MCF 10A (cell line): ENCODE measurements at regions not wholly inside any gene's neighbourhood (a gene's known extent, or its start where the extent isn't known, plus 50 kb on each side); places are given as distances from the start of the nearest gene placed in this dataset.

Source experiments
- BruUV-seq: library from RNA; stranded (reverse); fragments of 400-500 nt; replicated peaks from 2 replicates; lab custom pipeline; 2021; lab: Mats Ljungman, UMichigan
- CTCF ChIA-PET: fragments of 300-600 bp; sonication (Branson Sonifier 250); formaldehyde crosslinking; extraction: SDS; loops from one replicate; lab custom pipeline; 2021; ENCODE audit warnings: antibody characterized with exemption, inconsistent platforms; lab: Yijun Ruan, JAX
- POLR2A ChIA-PET: fragments of 300-600, 350-650 bp; sonication (Branson Sonifier 250); formaldehyde crosslinking; extraction: SDS; loops from one replicate; lab custom pipeline; 2020; ENCODE audit warnings: antibody characterized with exemption, inconsistent platforms; lab: Yijun Ruan, JAX
- DNase-seq: peaks from one replicate; pipeline ENCODE4 v3.0.0-alpha.2; 2018; ENCODE audit not compliant: unreplicated experiment
- H3K27ac Mint-ChIP-seq: one replicate; pipeline ENCODE4 v1.8.0; 2022; ENCODE audit warnings: mild to moderate bottlenecking, low read depth, mixed read lengths; ENCODE audit not compliant: unreplicated experiment
- H3K27me3 Mint-ChIP-seq: one replicate; pipeline ENCODE4 v1.8.0; 2022; ENCODE audit warnings: mixed read lengths; ENCODE audit not compliant: insufficient read depth, unreplicated experiment
- H3K36me3 Mint-ChIP-seq: one replicate; pipeline ENCODE4 v1.8.0; 2022; ENCODE audit warnings: mild to moderate bottlenecking, moderate library complexity, mixed read lengths; ENCODE audit not compliant: insufficient read depth, unreplicated experiment
- H3K4me1 Mint-ChIP-seq: one replicate; pipeline ENCODE4 v1.8.0; 2022; ENCODE audit warnings: mixed read lengths; ENCODE audit not compliant: insufficient read depth, unreplicated experiment
- H3K4me3 Mint-ChIP-seq: one replicate; pipeline ENCODE4 v1.8.0; 2022; ENCODE audit warnings: mild to moderate bottlenecking, moderate library complexity, mixed read lengths; ENCODE audit not compliant: unreplicated experiment
- H3K9me3 Mint-ChIP-seq: one replicate; pipeline ENCODE4 v1.8.0; 2022; ENCODE audit warnings: mixed read lengths; ENCODE audit not compliant: unreplicated experiment
- CTCF ChIP-seq: fragments of 200-600 bp; IDR thresholded peaks from one replicate; pipeline ENCODE4 v1.8.0; 2022; ENCODE audit warnings: antibody characterized with exemption, mild to moderate bottlenecking; ENCODE audit not compliant: unreplicated experiment
- intact Hi-C: fragments of 100-400 bp; cut with micrococcal nuclease; formaldehyde crosslinking; loops from 2 replicates; pipeline ENCODE4 v1.14.1; 2022

- H3K36me3 Mint-ChIP-seq: no peaks in the 10 kb centered on the region
- intact Hi-C loops: no loop called here
- peaks cover 6% of the 10 kb centered on the region for H3K4me1 Mint-ChIP-seq
- no peaks in the 10 kb centered on the region for H3K27me3 Mint-ChIP-seq
- TF ChIP-seq CTCF: no peak
- peaks cover 6% of the 10 kb centered on the region for H3K9me3 Mint-ChIP-seq
- no peak overlapping the region for H3K27ac Mint-ChIP-seq
- ChIA-PET CTCF (interaction anchor here (0.6 kb wide), 1 partner anchor 13 kb away, joined by 3 read pairs; no protein-coding TSS in a partner anchor), POLR2A (interaction anchor here (0.6 kb wide), 1 partner anchor 274 kb away, joined by 3 read pairs; no protein-coding TSS in a partner anchor)
- no peak for DNase-seq
- H3K4me3 Mint-ChIP-seq: no peak overlapping the region
- BruUV-seq: no TSS peak
These were observed 876.9 kb upstream of the FBXO33 start for GRCh38 chr14:40309124-40309523.

DNA sequence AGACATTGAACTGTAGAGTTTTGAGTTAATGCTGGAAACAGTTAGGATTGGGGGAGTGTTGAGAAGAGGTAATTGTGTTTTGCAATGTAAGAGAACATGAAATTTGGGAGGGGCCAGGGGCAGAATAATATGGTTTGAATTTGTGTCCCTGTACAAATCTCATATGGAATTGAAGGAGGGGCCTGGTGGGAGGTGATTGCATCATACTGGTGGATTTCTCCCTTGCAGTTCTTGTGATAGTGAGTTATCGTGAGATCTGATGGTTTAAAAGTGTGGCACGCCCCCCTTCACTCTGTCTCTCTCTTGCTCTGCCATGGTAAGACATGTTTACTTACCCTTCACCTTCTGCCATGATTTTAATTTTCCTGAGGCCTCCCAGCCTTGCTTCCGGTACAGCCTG, 876.0 kb upstream of the FBXO33 start:
- ChIA-PET POLR2A (no interaction called here), CTCF (no interaction called here)
- Mint-ChIP-seq H3K4me3 (no peak overlapping the region), H3K4me1 (peaks cover 6% of the 10 kb centered on the region), H3K27me3 (no peaks in the 10 kb centered on the region), H3K27ac (no peak overlapping the region), H3K36me3 (no peaks in the 10 kb centered on the region), H3K9me3 (peaks cover 6% of the 10 kb centered on the region)
- intact Hi-C loops: no loop called here
- no TSS peak for BruUV-seq
- no peak for TF ChIP-seq CTCF
- DNase-seq: no peak

- H3K36me3 Mint-ChIP-seq: no peaks in the 10 kb centered on the region
- no TSS peak for BruUV-seq
- ChIA-PET CTCF (no interaction called here), POLR2A (no interaction called here)
- peaks cover 12% of the 10 kb centered on the region for H3K9me3 Mint-ChIP-seq
- no peak for DNase-seq
- H3K4me1 Mint-ChIP-seq: no peaks in the 10 kb centered on the region
- H3K4me3 Mint-ChIP-seq: no peak overlapping the region
- H3K27ac Mint-ChIP-seq: no peak overlapping the region
- H3K27me3 Mint-ChIP-seq: no peaks in the 10 kb centered on the region
- TF ChIP-seq CTCF: no peak
- intact Hi-C loops: no loop called here
These were observed 864.6 kb upstream of the FBXO33 start for GRCh38 chr14:40296821-40297220.

DNA sequence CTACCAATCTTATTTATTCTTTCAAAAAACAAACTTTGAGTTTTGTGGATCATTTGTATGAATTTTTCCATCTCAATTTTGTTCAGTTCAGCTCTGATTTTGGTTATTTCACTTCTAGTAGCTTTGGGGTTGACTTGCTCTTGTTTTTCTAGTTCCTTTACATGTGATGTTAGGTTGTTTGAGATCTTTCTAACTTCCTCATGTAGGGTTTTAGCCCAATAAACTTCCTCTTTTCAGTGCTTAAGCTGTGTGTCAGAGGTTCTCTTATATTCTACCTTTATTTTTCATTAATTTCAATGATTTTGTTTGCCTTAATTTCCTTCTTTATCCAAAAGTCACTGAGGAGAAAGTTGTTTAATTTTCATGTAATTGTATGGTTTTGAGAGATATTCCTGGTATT, 860.4 kb upstream of the FBXO33 start:
- ChIA-PET POLR2A (no interaction called here), CTCF (no interaction called here)
- TF ChIP-seq CTCF: no peak
- intact Hi-C loops: no loop called here
- Mint-ChIP-seq H3K9me3 (peaks cover 12% of the 10 kb centered on the region), H3K4me3 (no peak overlapping the region), H3K4me1 (no peaks in the 10 kb centered on the region), H3K27me3 (no peaks in the 10 kb centered on the region), H3K27ac (no peak overlapping the region), H3K36me3 (no peaks in the 10 kb centered on the region)
- no TSS peak for BruUV-seq
- no peak for DNase-seq
